ENCODE measurements at regions not wholly inside any gene's neighbourhood (a gene's known extent, or its start where the extent isn't known, plus 50 kb on each side); places are given as distances from the start of the nearest gene placed in this dataset.
"Not testable (repeated sequence)": the region's sequence is repeated elsewhere in the genome, so short reads cannot be mapped to it uniquely, and the experiment has no call there.

- ChIA-PET CTCF (no interaction called here), POLR2A (no interaction called here)
- H3K27me3 Mint-ChIP-seq = no peaks in the 10 kb centered on the region
These were observed 52.7 kb upstream of the CRIM1 start for GRCh38 chr2:36302911-36303310.

DNA sequence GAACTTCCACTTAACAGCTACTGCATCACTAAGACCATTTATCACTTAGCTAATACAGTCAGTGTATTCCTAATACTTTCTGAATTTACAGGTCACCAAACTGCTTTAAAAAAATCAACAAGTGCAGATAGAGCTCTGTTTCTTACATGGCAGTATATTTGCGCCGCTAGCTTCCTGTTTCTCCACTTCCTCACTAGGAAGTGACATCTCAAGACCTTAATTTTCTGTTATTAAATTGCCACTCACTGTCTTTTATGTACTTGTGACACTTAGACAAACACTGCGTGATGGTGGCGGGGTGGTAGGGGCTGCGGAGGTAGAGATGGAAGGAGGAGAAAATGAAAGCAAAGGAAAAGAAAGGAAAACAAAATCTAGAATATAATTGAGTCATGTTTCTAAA, 53.7 kb upstream of the CRIM1 start:
- peaks cover 4% of the 10 kb centered on the region for H3K4me1 Mint-ChIP-seq
- DNase-seq = no peak
- H3K27me3 Mint-ChIP-seq = no peaks in the 10 kb centered on the region
- H3K4me3 Mint-ChIP-seq = no peak overlapping the region
- ChIA-PET POLR2A (no interaction called here), CTCF (no interaction called here)
- H3K9me3 Mint-ChIP-seq = peaks cover 10% of the 10 kb centered on the region
- no peak overlapping the region for H3K27ac Mint-ChIP-seq
- no peaks in the 10 kb centered on the region for H3K36me3 Mint-ChIP-seq (ENCODE audit: low read depth)

More at GRCh38 chr2:36302911-36303310, 52.7 kb upstream of the CRIM1 start:
- H3K36me3 Mint-ChIP-seq (ENCODE audit: low read depth) = no peaks in the 10 kb centered on the region
- H3K4me1 Mint-ChIP-seq = peaks cover 4% of the 10 kb centered on the region
- no peak overlapping the region for H3K4me3 Mint-ChIP-seq
- no peak overlapping the region for H3K27ac Mint-ChIP-seq
- no peak for DNase-seq
- peaks cover 10% of the 10 kb centered on the region for H3K9me3 Mint-ChIP-seq

DNA sequence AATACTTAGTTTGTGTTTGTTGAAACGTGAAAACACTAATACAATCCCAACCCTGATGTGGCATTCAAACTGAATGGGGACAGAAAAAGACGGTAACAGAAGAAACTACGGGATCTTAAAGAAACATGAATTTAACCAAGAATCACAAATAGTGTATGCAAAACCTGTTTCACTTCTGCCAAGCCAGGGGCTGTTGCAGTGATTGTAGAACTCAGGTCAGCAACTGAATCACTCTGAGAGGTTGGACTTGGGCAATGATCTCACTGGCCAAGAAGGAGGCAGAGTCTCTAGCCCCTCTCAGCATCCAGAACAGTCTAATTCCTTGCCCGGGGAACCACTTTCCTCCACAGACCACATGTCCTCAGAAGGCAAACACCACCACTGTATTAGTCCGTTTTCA, 54.9 kb upstream of the CRIM1 start:
- POLR2A ChIA-PET = no interaction called here
- CTCF ChIA-PET = no interaction called here

DNA sequence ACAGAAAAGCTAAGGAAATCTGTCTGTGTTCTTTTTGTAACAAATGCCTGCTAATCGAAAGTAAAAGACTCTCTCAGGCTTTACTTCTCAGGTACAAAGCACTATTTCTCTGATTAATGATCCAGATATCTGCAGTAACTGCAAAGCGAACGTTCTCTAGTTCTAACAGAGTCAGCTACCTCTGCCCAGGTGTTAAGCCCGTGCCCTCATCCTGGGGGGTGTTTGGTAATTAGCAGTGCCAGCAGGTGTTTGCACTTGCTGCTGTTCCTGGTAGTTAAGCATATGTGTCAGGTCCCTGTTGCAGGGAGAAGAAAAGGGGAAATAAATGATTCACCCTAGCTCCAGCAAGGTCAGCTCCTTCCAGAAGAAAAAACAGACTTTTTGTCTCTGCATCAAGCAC, 58.8 kb upstream of the CRIM1 start:
- no peak overlapping the region for H3K4me3 Mint-ChIP-seq
- POLR2A ChIA-PET = no interaction called here
- H3K27me3 Mint-ChIP-seq = no peaks in the 10 kb centered on the region
- CTCF ChIA-PET = no interaction called here
- H3K27ac Mint-ChIP-seq = no peak overlapping the region
- no peak for DNase-seq
- peaks cover 2% of the 10 kb centered on the region for H3K4me1 Mint-ChIP-seq
- peaks cover 4% of the 10 kb centered on the region for H3K9me3 Mint-ChIP-seq
- no peaks in the 10 kb centered on the region for H3K36me3 Mint-ChIP-seq (ENCODE audit: low read depth)

More for the DNA sequence above, 54.9 kb upstream of the CRIM1 start:
- no peaks in the 10 kb centered on the region for H3K27me3 Mint-ChIP-seq
- H3K9me3 Mint-ChIP-seq = peaks cover 10% of the 10 kb centered on the region
- H3K4me3 Mint-ChIP-seq = no peak overlapping the region
- H3K27ac Mint-ChIP-seq = no peak overlapping the region
- peaks cover 4% of the 10 kb centered on the region for H3K4me1 Mint-ChIP-seq
- no peaks in the 10 kb centered on the region for H3K36me3 Mint-ChIP-seq (ENCODE audit: low read depth)
- no peak for DNase-seq

- no peaks in the 10 kb centered on the region for H3K9me3 Mint-ChIP-seq
These were observed 61.3 kb upstream of the CRIM1 start for GRCh38 chr2:36294316-36294721.

GRCh38 chr2:36290306-36290856, 65.2 kb upstream of the CRIM1 start:
- Mint-ChIP-seq H3K9me3 (peaks cover 1% of the 10 kb centered on the region), H3K4me1 (no peaks in the 10 kb centered on the region), H3K4me3 (no peak overlapping the region), H3K36me3 (ENCODE audit: low read depth) (no peaks in the 10 kb centered on the region), H3K27me3 (no peaks in the 10 kb centered on the region), H3K27ac (no peak overlapping the region)
- ChIA-PET CTCF (interaction anchor here (0.9 kb wide), 1 partner anchor 21 kb away, joined by 3 read pairs; no protein-coding TSS in a partner anchor), POLR2A (no interaction called here)
- DNase-seq = no peak

More at GRCh38 chr2:36294316-36294721, 61.3 kb upstream of the CRIM1 start:
- no peaks in the 10 kb centered on the region for H3K36me3 Mint-ChIP-seq (ENCODE audit: low read depth)
- no peaks in the 10 kb centered on the region for H3K27me3 Mint-ChIP-seq
- ChIA-PET POLR2A (interaction anchor here (0.6 kb wide), 1 partner anchor 55 kb away, joined by 3 read pairs; no protein-coding TSS in a partner anchor), CTCF (interaction anchor here (1.9 kb wide), 1 partner anchor 36 kb away, joined by 4 read pairs; no protein-coding TSS in a partner anchor)
- H3K27ac Mint-ChIP-seq = no peak overlapping the region
- no peak overlapping the region for H3K4me3 Mint-ChIP-seq
- no peaks in the 10 kb centered on the region for H3K4me1 Mint-ChIP-seq
- no peak for DNase-seq

DNA sequence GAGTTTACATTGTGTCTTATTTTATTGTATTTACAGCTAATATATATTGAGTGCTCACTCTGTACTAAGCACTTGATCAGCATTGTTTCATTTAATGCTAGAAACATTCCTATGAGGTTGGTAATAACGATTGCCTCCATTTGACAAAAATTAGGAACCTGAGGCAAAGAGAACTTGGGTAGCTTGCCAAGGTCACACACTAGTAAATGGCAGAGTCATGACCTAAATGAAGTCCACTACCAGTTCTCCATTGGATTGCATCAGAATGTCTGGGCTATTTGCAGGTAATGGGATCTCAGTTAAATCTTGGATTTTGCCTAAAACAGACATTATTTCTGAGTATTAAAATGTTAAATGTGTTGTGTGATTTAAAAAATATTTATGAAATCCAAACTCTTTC, 65.8 kb upstream of the CRIM1 start:
- Mint-ChIP-seq H3K27ac (no peak overlapping the region), H3K4me3 (no peak overlapping the region), H3K9me3 (peaks cover 3% of the 10 kb centered on the region), H3K36me3 (ENCODE audit: low read depth) (no peaks in the 10 kb centered on the region), H3K27me3 (no peaks in the 10 kb centered on the region), H3K4me1 (no peaks in the 10 kb centered on the region)
- DNase-seq = no peak
- POLR2A ChIA-PET = no interaction called here
- CTCF ChIA-PET = interaction anchor here (0.9 kb wide), 1 partner anchor 21 kb away, joined by 3 read pairs; no protein-coding TSS in a partner anchor

DNA sequence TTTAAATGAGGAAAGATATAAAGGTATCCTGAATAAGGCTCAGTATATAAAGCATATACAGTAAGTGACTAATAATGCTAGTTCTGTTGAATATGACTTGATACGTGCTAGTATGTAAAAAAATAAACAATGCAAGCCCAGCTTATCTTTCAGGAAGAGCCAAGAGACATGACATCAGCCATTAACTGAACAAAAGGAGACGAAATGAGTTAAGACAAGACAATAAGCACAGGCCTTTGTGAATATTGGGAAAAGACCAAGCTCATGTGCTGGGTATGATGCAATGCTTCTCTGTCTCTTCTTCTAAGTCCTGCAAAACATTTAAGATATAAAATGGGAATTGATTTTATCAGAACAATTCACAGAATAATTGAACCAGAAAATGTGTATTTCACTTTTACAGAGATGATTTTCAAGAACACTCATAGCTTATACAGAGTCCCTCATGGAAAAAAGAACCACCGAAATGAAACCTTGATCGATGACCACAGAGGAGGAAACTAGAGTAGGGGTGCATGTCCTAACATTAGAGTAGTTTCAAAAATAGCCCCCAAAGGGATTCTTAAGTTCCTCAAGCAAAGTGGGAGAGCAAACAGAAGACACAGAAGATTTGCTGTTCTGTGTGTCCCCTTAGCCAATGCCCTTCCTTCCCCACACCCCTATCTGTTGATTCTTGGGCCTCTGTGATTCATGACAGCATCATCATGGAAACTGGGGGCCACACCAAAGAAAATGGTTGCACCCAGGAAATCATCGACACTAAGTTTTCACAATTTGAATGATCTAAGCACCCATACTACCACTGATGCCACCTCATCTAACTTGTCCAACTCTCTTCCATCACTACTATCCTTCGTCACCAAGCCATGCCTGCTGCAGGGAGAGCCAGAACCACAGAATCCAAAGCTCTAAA, 68.0 kb upstream of the CRIM1 start:
- ChIA-PET POLR2A (no interaction called here), CTCF (interaction anchor here (0.7 kb wide), 1 partner anchor 28 kb away, joined by 3 read pairs; no protein-coding TSS in a partner anchor)
- peaks cover 1% of the 10 kb centered on the region for H3K27me3 Mint-ChIP-seq
- no peak overlapping the region for H3K27ac Mint-ChIP-seq
- no peak for DNase-seq
- H3K36me3 Mint-ChIP-seq (ENCODE audit: low read depth) = no peaks in the 10 kb centered on the region
- H3K4me3 Mint-ChIP-seq = no peak overlapping the region
- peaks cover 10% of the 10 kb centered on the region for H3K9me3 Mint-ChIP-seq
- no peaks in the 10 kb centered on the region for H3K4me1 Mint-ChIP-seq

GRCh38 chr2:36279506-36279905, 76.1 kb upstream of the CRIM1 start:
- CTCF ChIA-PET; H3K27me3 Mint-ChIP-seq; DNase-seq; H3K27ac Mint-ChIP-seq; H3K4me1 Mint-ChIP-seq; POLR2A ChIA-PET; H3K36me3 Mint-ChIP-seq (ENCODE audit: low read depth); H3K4me3 Mint-ChIP-seq: not testable (repeated sequence)
- peaks cover 26% of the 10 kb centered on the region for H3K9me3 Mint-ChIP-seq

- POLR2A ChIA-PET = no interaction called here
- Mint-ChIP-seq H3K9me3 (peaks cover 22% of the 10 kb centered on the region), H3K4me3 (no peak overlapping the region), H3K36me3 (ENCODE audit: low read depth) (no peaks in the 10 kb centered on the region), H3K27me3 (no peaks in the 10 kb centered on the region), H3K27ac (no peak overlapping the region), H3K4me1 (peaks cover 2% of the 10 kb centered on the region)
- CTCF ChIA-PET = no interaction called here
- no peak for DNase-seq
These were observed 77.6 kb upstream of the CRIM1 start for GRCh38 chr2:36277881-36278523.

DNA sequence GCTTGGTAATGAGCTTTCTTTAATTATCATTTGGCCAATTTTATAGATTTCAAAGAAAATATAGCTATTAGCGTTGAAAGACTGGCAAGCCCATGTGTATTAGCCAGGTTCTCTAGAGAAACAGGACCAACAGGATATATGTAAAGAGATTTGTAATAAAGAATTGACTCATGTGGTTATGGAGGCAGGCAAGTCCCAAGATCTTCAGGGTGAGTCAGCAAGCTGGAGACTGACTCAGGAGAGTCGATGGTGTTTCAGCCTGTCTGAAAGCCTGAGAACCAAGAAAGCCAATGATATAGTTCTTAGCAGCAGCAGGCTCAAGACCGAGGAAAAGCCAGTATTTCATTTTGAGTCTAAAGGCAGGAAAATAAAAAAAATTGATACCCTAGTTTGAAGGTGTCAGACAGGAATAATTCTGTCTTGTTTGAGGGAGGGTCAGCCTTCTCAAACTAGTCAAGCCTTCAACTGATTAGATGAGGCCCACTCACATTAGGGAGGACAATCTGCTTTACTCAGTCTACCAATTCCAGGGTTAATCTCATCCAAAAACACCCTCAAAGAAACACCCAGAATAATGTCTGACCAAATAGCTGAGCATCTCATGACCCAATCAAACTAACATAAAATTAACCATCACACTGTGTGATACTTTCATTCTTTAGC, 78.3 kb upstream of the CRIM1 start:
- Mint-ChIP-seq H3K9me3 (peaks cover 18% of the 10 kb centered on the region), H3K4me1 (peaks cover 2% of the 10 kb centered on the region), H3K27ac (no peak overlapping the region), H3K4me3 (no peak overlapping the region), H3K36me3 (ENCODE audit: low read depth) (no peaks in the 10 kb centered on the region), H3K27me3 (no peaks in the 10 kb centered on the region)
- ChIA-PET CTCF (no interaction called here), POLR2A (no interaction called here)
- no peak for DNase-seq

GRCh38 chr2:36271266-36271665, 84.3 kb upstream of the CRIM1 start:
- CTCF ChIA-PET = no interaction called here
- Mint-ChIP-seq H3K4me3 (no peak overlapping the region), H3K9me3 (peaks cover 13% of the 10 kb centered on the region), H3K27ac (no peak overlapping the region), H3K36me3 (ENCODE audit: low read depth) (peaks cover 9% of the 10 kb centered on the region), H3K4me1 (peaks cover 12% of the 10 kb centered on the region), H3K27me3 (peaks cover 2% of the 10 kb centered on the region)
- POLR2A ChIA-PET = no interaction called here
- DNase-seq = no peak

- H3K27me3 Mint-ChIP-seq = peaks cover 2% of the 10 kb centered on the region
- H3K4me1 Mint-ChIP-seq = peaks cover 12% of the 10 kb centered on the region
- H3K4me3 Mint-ChIP-seq = no peak overlapping the region
- CTCF ChIA-PET = no interaction called here
- H3K36me3 Mint-ChIP-seq (ENCODE audit: low read depth) = peaks cover 9% of the 10 kb centered on the region
- no peak for DNase-seq
- POLR2A ChIA-PET = no interaction called here
- no peak overlapping the region for H3K27ac Mint-ChIP-seq
- H3K9me3 Mint-ChIP-seq = peaks cover 13% of the 10 kb centered on the region
These were observed 84.8 kb upstream of the CRIM1 start for GRCh38 chr2:36270758-36271157.

Data from activated CD4-positive, alpha-beta T cell treated with anti-CD3 and anti-CD28 coated beads, Interleukin-2, amount 10 ng/mL, durations not matched to agents 7 days and 5 days (primary cell).